ENCODE measurements at regions not wholly inside any gene's neighbourhood (a gene's known extent, or its start where the extent isn't known, plus 50 kb on each side); places are given as distances from the start of the nearest gene placed in this dataset.

DNA sequence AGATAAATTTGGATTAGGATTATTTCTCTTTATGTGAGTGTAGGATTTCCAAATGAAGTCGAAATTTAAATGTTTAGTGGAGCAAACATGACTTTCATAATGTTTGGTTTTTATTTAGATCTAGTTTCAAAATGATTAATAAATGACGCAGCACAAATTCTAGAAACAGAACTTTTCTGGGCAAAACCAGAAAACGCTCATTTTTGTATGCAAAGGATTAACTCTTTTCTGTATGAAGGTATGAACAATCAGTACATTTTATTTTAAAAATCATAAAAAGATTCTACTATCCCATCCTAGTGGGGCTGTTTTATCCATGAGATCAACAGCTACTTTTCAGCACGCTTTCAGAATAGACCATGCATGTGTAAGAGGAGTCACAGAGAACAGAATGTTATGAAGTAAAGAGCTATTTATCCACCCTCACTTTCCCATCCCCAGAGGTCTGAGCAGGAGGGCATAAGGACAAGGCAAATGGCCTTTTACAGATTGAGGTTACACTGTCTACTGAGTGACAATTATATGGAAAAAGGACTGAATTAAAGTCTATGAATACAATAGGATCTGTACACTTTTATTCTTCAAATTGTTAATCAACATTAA, 270.8 kb downstream of the ZEB2 start:
- TF ChIP-seq, protein P1, sequence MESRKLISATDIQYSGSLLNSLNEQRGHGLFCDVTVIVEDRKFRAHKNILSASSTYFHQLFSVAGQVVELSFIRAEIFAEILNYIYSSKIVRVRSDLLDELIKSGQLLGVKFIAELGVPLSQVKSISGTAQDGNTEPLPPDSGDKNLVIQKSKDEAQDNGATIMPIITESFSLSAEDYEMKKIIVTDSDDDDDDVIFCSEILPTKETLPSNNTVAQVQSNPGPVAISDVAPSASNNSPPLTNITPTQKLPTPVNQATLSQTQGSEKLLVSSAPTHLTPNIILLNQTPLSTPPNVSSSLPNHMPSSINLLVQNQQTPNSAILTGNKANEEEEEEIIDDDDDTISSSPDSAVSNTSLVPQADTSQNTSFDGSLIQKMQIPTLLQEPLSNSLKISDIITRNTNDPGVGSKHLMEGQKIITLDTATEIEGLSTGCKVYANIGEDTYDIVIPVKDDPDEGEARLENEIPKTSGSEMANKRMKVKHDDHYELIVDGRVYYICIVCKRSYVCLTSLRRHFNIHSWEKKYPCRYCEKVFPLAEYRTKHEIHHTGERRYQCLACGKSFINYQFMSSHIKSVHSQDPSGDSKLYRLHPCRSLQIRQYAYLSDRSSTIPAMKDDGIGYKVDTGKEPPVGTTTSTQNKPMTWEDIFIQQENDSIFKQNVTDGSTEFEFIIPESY (IDR thresholded peaks at IDR 0.05): no peak
- TF ChIP-seq, protein P2, sequence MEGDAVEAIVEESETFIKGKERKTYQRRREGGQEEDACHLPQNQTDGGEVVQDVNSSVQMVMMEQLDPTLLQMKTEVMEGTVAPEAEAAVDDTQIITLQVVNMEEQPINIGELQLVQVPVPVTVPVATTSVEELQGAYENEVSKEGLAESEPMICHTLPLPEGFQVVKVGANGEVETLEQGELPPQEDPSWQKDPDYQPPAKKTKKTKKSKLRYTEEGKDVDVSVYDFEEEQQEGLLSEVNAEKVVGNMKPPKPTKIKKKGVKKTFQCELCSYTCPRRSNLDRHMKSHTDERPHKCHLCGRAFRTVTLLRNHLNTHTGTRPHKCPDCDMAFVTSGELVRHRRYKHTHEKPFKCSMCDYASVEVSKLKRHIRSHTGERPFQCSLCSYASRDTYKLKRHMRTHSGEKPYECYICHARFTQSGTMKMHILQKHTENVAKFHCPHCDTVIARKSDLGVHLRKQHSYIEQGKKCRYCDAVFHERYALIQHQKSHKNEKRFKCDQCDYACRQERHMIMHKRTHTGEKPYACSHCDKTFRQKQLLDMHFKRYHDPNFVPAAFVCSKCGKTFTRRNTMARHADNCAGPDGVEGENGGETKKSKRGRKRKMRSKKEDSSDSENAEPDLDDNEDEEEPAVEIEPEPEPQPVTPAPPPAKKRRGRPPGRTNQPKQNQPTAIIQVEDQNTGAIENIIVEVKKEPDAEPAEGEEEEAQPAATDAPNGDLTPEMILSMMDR (IDR thresholded peaks at IDR 0.05; ENCODE audit: low read depth, low read length, missing input control): no peak
- TF ChIP-seq, protein P3, sequence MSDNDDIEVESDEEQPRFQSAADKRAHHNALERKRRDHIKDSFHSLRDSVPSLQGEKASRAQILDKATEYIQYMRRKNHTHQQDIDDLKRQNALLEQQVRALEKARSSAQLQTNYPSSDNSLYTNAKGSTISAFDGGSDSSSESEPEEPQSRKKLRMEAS (IDR thresholded peaks at IDR 0.05): no peak
- TF ChIP-seq TAF1 (conservative IDR thresholded peaks at IDR 0.05) (no peak), YY1 (IDR thresholded peaks at IDR 0.05) (no peak), EGR1 (IDR thresholded peaks at IDR 0.05; ENCODE audit: low read depth in 2 of 2) (no peak), FOXA1 (IDR thresholded peaks at IDR 0.05) (no peak), RXRA (IDR thresholded peaks at IDR 0.05) (no peak), HNF4G (IDR thresholded peaks at IDR 0.05) (no peak), GABPA (IDR thresholded peaks at IDR 0.05 in 1 of 2, conservative IDR thresholded peaks at IDR 0.05 in 1 of 2) (no peak)
- TF ChIP-seq, protein P4, sequence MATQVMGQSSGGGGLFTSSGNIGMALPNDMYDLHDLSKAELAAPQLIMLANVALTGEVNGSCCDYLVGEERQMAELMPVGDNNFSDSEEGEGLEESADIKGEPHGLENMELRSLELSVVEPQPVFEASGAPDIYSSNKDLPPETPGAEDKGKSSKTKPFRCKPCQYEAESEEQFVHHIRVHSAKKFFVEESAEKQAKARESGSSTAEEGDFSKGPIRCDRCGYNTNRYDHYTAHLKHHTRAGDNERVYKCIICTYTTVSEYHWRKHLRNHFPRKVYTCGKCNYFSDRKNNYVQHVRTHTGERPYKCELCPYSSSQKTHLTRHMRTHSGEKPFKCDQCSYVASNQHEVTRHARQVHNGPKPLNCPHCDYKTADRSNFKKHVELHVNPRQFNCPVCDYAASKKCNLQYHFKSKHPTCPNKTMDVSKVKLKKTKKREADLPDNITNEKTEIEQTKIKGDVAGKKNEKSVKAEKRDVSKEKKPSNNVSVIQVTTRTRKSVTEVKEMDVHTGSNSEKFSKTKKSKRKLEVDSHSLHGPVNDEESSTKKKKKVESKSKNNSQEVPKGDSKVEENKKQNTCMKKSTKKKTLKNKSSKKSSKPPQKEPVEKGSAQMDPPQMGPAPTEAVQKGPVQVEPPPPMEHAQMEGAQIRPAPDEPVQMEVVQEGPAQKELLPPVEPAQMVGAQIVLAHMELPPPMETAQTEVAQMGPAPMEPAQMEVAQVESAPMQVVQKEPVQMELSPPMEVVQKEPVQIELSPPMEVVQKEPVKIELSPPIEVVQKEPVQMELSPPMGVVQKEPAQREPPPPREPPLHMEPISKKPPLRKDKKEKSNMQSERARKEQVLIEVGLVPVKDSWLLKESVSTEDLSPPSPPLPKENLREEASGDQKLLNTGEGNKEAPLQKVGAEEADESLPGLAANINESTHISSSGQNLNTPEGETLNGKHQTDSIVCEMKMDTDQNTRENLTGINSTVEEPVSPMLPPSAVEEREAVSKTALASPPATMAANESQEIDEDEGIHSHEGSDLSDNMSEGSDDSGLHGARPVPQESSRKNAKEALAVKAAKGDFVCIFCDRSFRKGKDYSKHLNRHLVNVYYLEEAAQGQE (IDR thresholded peaks at IDR 0.05): no peak
- TF ChIP-seq, protein P5, sequence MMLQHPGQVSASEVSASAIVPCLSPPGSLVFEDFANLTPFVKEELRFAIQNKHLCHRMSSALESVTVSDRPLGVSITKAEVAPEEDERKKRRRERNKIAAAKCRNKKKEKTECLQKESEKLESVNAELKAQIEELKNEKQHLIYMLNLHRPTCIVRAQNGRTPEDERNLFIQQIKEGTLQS (IDR thresholded peaks at IDR 0.05): no peak
